ENCODE measurements at regions not wholly inside any gene's neighbourhood (a gene's known extent, or its start where the extent isn't known, plus 50 kb on each side); places are given as distances from the start of the nearest gene placed in this dataset.
"Not testable (repeated sequence)": the region's sequence is repeated elsewhere in the genome, so short reads cannot be mapped to it uniquely, and the experiment has no call there.

- DNase-seq = no peak
Observed at GRCh38 chr14:43361751-43362150, 1145.3 kb downstream of the FSCB start.

GRCh38 chr14:43360239-43360638, 1146.8 kb downstream of the FSCB start:
- no peak for DNase-seq

- no peak for DNase-seq
Observed at GRCh38 chr14:43359317-43359716, 1147.8 kb downstream of the FSCB start.

- no peak for DNase-seq
Observed at GRCh38 chr14:43356979-43357545, 1150.0 kb downstream of the FSCB start.

- DNase-seq = no peak
Observed at GRCh38 chr14:43356382-43356781, 1150.7 kb downstream of the FSCB start.

GRCh38 chr14:43341921-43342320, 1165.2 kb downstream of the FSCB start:
- no peak for DNase-seq

GRCh38 chr14:43338713-43339112, 1168.4 kb downstream of the FSCB start:
- no peak for DNase-seq

- peak; percentile 10 for DNase-seq
Observed at GRCh38 chr14:43336351-43336750, 1170.7 kb downstream of the FSCB start.

GRCh38 chr14:43326501-43327407, 1180.3 kb downstream of the FSCB start:
- not testable (repeated sequence) for DNase-seq

GRCh38 chr14:43316427-43316826, 1190.7 kb downstream of the FSCB start:
- no peak for DNase-seq

GRCh38 chr14:43313719-43314118, 1193.4 kb downstream of the FSCB start:
- no peak for DNase-seq

GRCh38 chr14:43308421-43309110, 1198.5 kb downstream of the FSCB start:
- DNase-seq = no peak

- DNase-seq = no peak
Observed at GRCh38 chr14:43307836-43308235, 1199.2 kb downstream of the FSCB start.

GRCh38 chr14:43306053-43306452, 1201.0 kb downstream of the FSCB start:
- no peak for DNase-seq

- DNase-seq = no peak
Observed at GRCh38 chr14:43297794-43298193, 1209.3 kb downstream of the FSCB start.

- DNase-seq = not testable (repeated sequence)
Observed at GRCh38 chr14:43296061-43296460, 1211.0 kb downstream of the FSCB start.

GRCh38 chr14:43285575-43285974, 1221.5 kb downstream of the FSCB start:
- DNase-seq = no peak

GRCh38 chr14:43260056-43260455, 1247.0 kb downstream of the FSCB start:
- DNase-seq = no peak

GRCh38 chr14:43258396-43258795, 1248.7 kb downstream of the FSCB start:
- DNase-seq = no peak

GRCh38 chr14:43256996-43257395, 1250.1 kb downstream of the FSCB start:
- DNase-seq = not testable (repeated sequence)

- no peak for DNase-seq
Observed at GRCh38 chr14:43252866-43253265, 1254.2 kb downstream of the FSCB start.

- no peak for DNase-seq
Observed at GRCh38 chr14:43249591-43249990, 1257.5 kb downstream of the FSCB start.

- no peak for DNase-seq
Observed at GRCh38 chr14:43249116-43249515, 1258.0 kb downstream of the FSCB start.

- no peak for DNase-seq
Observed at GRCh38 chr14:43247877-43248276, 1259.2 kb downstream of the FSCB start.
